ENCODE measurements at regions not wholly inside any gene's neighbourhood (a gene's known extent, or its start where the extent isn't known, plus 50 kb on each side); places are given as distances from the start of the nearest gene placed in this dataset.

DNA sequence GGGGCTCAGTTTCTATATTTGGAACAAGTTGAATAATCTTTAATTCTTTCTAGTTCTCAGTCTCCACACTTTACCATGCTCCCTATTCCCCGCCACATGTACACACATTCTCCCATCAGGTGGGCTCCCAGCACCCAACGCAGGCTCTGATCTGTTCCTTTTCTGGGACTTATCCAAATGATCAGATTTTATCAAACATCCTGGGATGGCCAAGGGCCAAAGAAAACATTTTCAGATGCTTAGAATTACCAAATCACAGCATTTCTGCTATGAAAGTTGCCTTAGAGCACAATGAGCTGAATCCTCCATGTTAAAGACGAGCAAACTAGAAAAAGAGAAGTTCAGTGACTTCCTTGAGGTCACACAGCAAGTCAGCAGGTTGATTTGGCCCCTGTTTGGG lies 153.4 kb downstream of the SEC61B start:
- intact Hi-C loops (cut with DNase I), result no loop called here
- Histone ChIP-seq H3K36me3 (no peaks in the 10 kb centered on the region), H3K4me1 (no peaks in the 10 kb centered on the region), H3K4me3 (no peak overlapping the region), H3K27ac (no peak overlapping the region), H3K9me3 (no peaks in the 10 kb centered on the region), H3K27me3 (peaks cover 0 to 11% (median 0%) of the 10 kb centered on the region in 4 donors)
- 69 to 85% methylated on average over 3 of the region's 3 CpGs for WGBS, 2 donors
- TF ChIP-seq, protein P1, sequence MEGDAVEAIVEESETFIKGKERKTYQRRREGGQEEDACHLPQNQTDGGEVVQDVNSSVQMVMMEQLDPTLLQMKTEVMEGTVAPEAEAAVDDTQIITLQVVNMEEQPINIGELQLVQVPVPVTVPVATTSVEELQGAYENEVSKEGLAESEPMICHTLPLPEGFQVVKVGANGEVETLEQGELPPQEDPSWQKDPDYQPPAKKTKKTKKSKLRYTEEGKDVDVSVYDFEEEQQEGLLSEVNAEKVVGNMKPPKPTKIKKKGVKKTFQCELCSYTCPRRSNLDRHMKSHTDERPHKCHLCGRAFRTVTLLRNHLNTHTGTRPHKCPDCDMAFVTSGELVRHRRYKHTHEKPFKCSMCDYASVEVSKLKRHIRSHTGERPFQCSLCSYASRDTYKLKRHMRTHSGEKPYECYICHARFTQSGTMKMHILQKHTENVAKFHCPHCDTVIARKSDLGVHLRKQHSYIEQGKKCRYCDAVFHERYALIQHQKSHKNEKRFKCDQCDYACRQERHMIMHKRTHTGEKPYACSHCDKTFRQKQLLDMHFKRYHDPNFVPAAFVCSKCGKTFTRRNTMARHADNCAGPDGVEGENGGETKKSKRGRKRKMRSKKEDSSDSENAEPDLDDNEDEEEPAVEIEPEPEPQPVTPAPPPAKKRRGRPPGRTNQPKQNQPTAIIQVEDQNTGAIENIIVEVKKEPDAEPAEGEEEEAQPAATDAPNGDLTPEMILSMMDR (IDR thresholded peaks at IDR 0.05), result no peak
- TF ChIP-seq POLR2A (IDR thresholded peaks at IDR 0.05), result no peak
- DNase-seq, result no peak

DNA sequence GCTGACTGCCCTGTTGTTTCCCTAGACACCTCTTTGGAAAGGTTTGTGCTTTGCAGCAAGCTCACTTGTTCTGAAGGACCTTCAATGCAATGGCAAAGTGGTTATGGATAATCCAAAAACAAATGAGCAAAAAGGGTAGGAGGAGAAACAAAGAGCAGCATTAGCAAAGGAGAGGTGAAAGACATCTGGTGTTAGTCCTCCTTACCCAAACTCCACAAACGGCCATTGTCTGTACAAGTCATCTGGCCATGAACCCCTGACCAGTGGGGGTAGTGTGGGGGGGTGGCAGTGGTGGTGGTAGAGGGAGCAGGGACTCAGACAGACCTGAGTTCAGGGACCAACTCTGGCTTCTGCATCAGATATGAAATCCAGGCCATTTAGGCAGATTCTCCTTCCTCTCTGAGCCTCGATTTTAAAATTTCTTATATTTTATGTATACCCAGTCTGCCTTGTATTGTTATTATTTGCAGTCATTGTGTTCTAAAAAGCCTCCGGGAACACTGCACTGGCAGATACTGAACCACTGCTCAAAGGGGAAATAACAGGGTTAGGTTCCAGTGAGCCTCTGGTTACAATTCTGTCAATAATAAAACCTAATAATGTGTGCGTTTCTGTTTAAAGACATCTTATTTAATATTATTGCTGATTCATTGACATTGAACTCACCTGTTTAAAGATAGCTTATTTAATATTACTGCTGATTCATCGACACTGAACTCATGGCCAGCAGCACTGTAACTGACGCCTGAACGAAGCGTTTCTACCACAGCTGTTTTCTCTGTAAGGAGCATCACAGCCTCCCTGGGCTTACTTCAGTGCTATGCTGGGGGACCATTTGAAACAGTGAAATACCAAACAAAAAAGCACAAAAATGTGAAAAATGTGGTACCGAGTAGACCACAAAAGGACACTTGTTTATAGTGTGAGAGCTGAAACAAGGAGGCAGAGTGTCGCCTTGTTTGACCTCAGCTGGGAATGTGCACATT lies 156.0 kb downstream of the SEC61B start:
- no peak for TF ChIP-seq POLR2A (IDR thresholded peaks at IDR 0.05)
- TF ChIP-seq, protein P1 (IDR thresholded peaks at IDR 0.05), result no peak
- DNase-seq, result no peak
- H3K4me3 ChIP-seq, result no peak overlapping the region
- intact Hi-C loops (cut with DNase I), result no loop called here
- H3K4me1 ChIP-seq, result no peaks in the 10 kb centered on the region
- no peaks in the 10 kb centered on the region for H3K9me3 ChIP-seq
- no peak overlapping the region for H3K27ac ChIP-seq
- 64 to 65% methylated on average over 9 to 10 of the region's 10 CpGs for WGBS, 2 donors
- H3K36me3 ChIP-seq, result no peaks in the 10 kb centered on the region
- H3K27me3 ChIP-seq, result peaks cover 0 to 11% (median 0%) of the 10 kb centered on the region in 4 donors

DNA sequence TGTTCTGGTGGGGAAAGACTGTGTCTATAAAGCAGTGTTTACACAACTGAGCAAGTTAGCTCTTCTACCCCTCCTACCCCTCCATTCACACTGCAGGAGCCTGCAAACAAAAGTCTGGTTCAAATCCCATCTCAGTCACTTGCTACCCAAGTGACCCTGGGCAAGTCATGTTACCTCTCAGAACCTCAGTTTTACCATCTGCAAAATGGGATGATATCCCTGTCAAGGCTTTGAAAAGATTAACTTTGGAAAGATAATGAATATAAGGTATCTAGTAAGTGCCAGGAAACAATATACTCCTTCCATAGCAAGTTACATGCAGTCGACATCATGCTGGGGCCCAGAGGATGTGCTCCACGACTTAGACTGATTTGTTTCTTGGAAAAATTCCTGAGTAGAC lies 161.5 kb downstream of the SEC61B start:
- Histone ChIP-seq H3K27ac (no peak overlapping the region), H3K36me3 (no peaks in the 10 kb centered on the region), H3K27me3 (no peaks in the 10 kb centered on the region), H3K9me3 (no peaks in the 10 kb centered on the region), H3K4me3 (no peak overlapping the region), H3K4me1 (peaks cover 0 to 10% (median 6%) of the 10 kb centered on the region in 3 donors)
- intact Hi-C loops (cut with DNase I), result no loop called here
- no peak for TF ChIP-seq POLR2A (IDR thresholded peaks at IDR 0.05)
- TF ChIP-seq, protein P1 (IDR thresholded peaks at IDR 0.05), result no peak
- DNase-seq, result no peak
- 29 to 33% methylated on average over 2 of the region's 2 CpGs for WGBS, 2 donors

DNA sequence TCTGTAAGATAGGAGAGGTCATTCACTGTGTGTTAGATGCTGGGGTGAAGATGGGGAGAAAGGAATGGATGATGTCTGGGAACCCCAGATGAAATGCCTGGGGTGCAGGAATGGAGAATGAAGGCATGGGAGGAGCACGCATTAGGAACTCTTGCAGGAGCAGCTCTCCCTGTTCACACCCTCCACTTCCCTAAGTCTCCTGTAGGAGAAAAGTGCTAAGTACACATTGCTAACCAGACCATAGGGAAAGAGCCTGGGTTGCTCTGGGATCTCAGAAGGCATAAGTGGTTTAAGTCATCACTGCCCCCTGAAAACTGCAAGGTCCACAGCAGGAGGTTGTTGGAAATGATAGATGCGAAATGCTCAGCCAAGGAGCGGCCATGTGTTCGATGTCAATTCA lies 163.1 kb downstream of the SEC61B start:
- WGBS, 2 donors, result 93 to 96% methylated on average over 4 of the region's 4 CpGs
- intact Hi-C loops (cut with DNase I), result no loop called here
- no peak for TF ChIP-seq POLR2A (IDR thresholded peaks at IDR 0.05)
- TF ChIP-seq, protein P1 (IDR thresholded peaks at IDR 0.05), result no peak
- H3K36me3 ChIP-seq, result no peaks in the 10 kb centered on the region
- peaks cover 0 to 20% (median 6%) of the 10 kb centered on the region in 3 donors for H3K4me1 ChIP-seq
- H3K9me3 ChIP-seq, result no peaks in the 10 kb centered on the region
- DNase-seq, result no peak
- no peak overlapping the region for H3K4me3 ChIP-seq
- H3K27ac ChIP-seq, result no peak overlapping the region
- H3K27me3 ChIP-seq, result no peaks in the 10 kb centered on the region

DNA sequence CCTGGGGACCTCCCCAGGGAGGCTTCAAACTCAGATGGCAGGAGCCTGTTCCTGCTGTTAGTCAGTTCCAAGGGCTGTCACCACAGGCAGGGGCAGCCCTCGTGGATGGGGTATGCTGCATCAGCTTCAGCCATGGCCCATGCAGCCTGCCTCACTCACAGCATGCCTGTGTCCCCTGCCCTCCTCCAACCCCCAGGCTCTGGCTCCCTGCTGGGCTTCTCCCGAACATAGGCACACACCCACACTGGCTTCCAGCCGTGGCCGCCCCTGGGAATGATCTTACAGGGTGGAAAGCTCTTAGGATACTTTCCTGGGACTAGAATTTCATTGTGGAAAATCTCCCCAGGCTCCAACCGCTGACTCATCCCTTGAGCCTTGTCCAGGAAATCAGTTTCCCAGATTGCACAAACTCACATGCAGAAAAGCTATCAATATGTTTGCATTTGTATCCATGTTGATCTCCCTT lies 163.8 kb downstream of the SEC61B start:
- H3K36me3 ChIP-seq, result no peaks in the 10 kb centered on the region
- 20 to 43% methylated on average over 1 to 3 of the region's 5 CpGs for WGBS, 2 donors
- no peak overlapping the region for H3K4me3 ChIP-seq
- peak overlapping the region in 2 of 4 donors; percentile 7 to 42 for H3K27ac ChIP-seq
- peaks cover 0 to 20% (median 6%) of the 10 kb centered on the region in 3 donors for H3K4me1 ChIP-seq
- no peaks in the 10 kb centered on the region for H3K9me3 ChIP-seq
- no peaks in the 10 kb centered on the region for H3K27me3 ChIP-seq
- no peak for DNase-seq
- intact Hi-C loops (cut with DNase I), result no loop called here
- TF ChIP-seq, protein P1 (IDR thresholded peaks at IDR 0.05), result no peak
- no peak for TF ChIP-seq POLR2A (IDR thresholded peaks at IDR 0.05)
